GM12891 (cell line): ENCODE measurements at regions not wholly inside any gene's neighbourhood (a gene's known extent, or its start where the extent isn't known, plus 50 kb on each side); places are given as distances from the start of the nearest gene placed in this dataset.

Source experiments
- PAX5 ChIP-seq: IDR thresholded peaks from 2 replicates; pipeline ENCODE4 v1.6.1; 2011; ENCODE audit warnings: low read length, moderate library complexity, mild to moderate bottlenecking; ENCODE audit not compliant: insufficient read depth, severe bottlenecking
- POLR2A ChIP-seq: IDR thresholded peaks from 2 replicates; pipeline ENCODE4 v1.6.1; 2011; ENCODE audit warnings: low read depth, low read length, control low read depth
- POLR2AphosphoS5 ChIP-seq: IDR thresholded peaks from 2 replicates; pipeline ENCODE4 v1.6.1; 2011; ENCODE audit warnings: low read depth, low read length, control low read depth
- SPI1 ChIP-seq: IDR thresholded peaks from 2 replicates; pipeline ENCODE4 v1.6.1; 2011; ENCODE audit warnings: low read depth, low read length, control low read depth
- TAF1 ChIP-seq: IDR thresholded peaks from 2 replicates; pipeline ENCODE4 v1.6.1; 2011; ENCODE audit warnings: low read depth, low read length, control low read depth

GRCh38 chr2:58974881-58975280 lies 733.8 kb upstream of the FANCL start:
- TF ChIP-seq POLR2A: no peak
- TF ChIP-seq POLR2AphosphoS5: no peak
- TF ChIP-seq SPI1: no peak
- no peak for TF ChIP-seq PAX5
- TF ChIP-seq TAF1: no peak
